ENCODE measurements at regions not wholly inside any gene's neighbourhood (a gene's known extent, or its start where the extent isn't known, plus 50 kb on each side); places are given as distances from the start of the nearest gene placed in this dataset.

DNA sequence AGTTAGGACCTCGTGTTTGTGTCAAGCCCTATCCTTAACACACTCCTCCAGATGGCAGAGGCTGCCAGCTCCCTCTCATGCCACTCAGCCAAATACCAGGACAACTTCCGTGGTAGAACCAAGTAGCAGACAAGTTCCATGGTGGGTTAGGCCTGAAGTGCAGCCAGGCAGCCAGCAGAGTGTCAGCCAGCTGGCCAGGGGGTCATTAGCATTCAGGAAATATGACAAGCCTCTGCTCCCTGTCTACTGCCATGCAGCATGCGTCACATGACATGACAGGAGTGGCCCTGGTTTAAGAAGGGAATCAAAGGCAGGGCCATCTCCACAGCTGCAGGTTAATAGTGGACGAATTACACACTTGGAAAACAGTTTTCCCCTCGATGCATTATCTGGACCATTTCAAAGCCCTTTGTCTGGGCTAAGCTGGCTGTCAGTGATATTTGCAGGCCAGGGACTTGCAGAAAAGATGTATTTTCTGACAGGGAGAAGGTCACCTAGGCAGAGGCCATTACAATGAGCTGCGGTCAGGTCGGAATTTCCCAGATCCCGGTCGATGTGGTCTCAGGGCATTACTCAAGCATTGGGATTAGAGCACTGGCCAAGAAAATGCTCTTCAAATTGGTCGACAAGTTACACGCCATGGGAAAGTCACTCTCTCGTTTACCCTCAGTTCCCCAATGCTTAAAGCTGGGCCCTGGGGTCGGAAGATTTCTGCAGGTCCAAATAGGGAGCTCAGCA lies 461.7 kb upstream of the CADM1 start:
- TF ChIP-seq, protein P1, sequence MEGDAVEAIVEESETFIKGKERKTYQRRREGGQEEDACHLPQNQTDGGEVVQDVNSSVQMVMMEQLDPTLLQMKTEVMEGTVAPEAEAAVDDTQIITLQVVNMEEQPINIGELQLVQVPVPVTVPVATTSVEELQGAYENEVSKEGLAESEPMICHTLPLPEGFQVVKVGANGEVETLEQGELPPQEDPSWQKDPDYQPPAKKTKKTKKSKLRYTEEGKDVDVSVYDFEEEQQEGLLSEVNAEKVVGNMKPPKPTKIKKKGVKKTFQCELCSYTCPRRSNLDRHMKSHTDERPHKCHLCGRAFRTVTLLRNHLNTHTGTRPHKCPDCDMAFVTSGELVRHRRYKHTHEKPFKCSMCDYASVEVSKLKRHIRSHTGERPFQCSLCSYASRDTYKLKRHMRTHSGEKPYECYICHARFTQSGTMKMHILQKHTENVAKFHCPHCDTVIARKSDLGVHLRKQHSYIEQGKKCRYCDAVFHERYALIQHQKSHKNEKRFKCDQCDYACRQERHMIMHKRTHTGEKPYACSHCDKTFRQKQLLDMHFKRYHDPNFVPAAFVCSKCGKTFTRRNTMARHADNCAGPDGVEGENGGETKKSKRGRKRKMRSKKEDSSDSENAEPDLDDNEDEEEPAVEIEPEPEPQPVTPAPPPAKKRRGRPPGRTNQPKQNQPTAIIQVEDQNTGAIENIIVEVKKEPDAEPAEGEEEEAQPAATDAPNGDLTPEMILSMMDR (IDR thresholded peaks at IDR 0.05 in 4 of 5, conservative IDR thresholded peaks at IDR 0.05 in 1 of 5), result no peak
- TF ChIP-seq POLR2A (IDR thresholded peaks at IDR 0.05), result no peak

Data from gastrocnemius medialis (tissue), 4 donors.